Gastrocnemius medialis (tissue), 4 donors: ENCODE measurements at regions not wholly inside any gene's neighbourhood (a gene's known extent, or its start where the extent isn't known, plus 50 kb on each side); places are given as distances from the start of the nearest gene placed in this dataset.

ENCODE experiments used
- CTCF ChIP-seq, 5 experiments: fragments of 450-650 bp in 3 of 5; fragments of 200-600 bp in 2 of 5; sonication (generic) in 2 of 5; IDR thresholded peaks in 4 of 5; conservative IDR thresholded peaks in 1 of 5; 1 replicate in 4 of 5; 2 replicates in 1 of 5; pipeline ENCODE4 v1.5.1; 2016 to 2019; ENCODE audit warnings: antibody characterized with exemption in 5 of 5, mild to moderate bottlenecking in 3 of 5, moderate library complexity in 3 of 5
- POLR2A ChIP-seq, 2 donors: fragments of 450-650 bp; IDR thresholded peaks; one replicate each; pipeline ENCODE4 v1.6.1; 2017; ENCODE audit warnings: antibody characterized with exemption in 2 of 2, mild to moderate bottlenecking in 2 of 2, moderate library complexity in 2 of 2

GRCh38 chr1:241417258-241417657 is 60.3 kb upstream of the RGS7 start:
- TF ChIP-seq POLR2A (IDR thresholded peaks at IDR 0.05) (no peak), CTCF (IDR thresholded peaks at IDR 0.05 in 4 of 5, conservative IDR thresholded peaks at IDR 0.05 in 1 of 5) (no peak)
